GM21423 (cell line): ENCODE measurements at regions not wholly inside any gene's neighbourhood (a gene's known extent, or its start where the extent isn't known, plus 50 kb on each side); places are given as distances from the start of the nearest gene placed in this dataset.
"Not testable (repeated sequence)": the region's sequence is repeated elsewhere in the genome, so short reads cannot be mapped to it uniquely, and the experiment has no call there.

Experiments used
- ATAC-seq: cut with Tn5 transposase; IDR thresholded peaks from one replicate; pipeline ENCODE4 v1.9.1; 2021; ENCODE audit warnings: mild to moderate bottlenecking, moderate library complexity; ENCODE audit not compliant: unreplicated experiment

- ATAC-seq, result no peak
Observed at GRCh38 chr2:210860276-210860675, 303.9 kb downstream of the CPS1 start.

- ATAC-seq, result no peak
Observed at GRCh38 chr2:210861038-210861665, 304.8 kb downstream of the CPS1 start.

GRCh38 chr2:210862283-210863065, 306.1 kb downstream of the CPS1 start:
- ATAC-seq, result no peak

- ATAC-seq, result no peak
Observed at GRCh38 chr2:210863283-210863682, 306.9 kb downstream of the CPS1 start.

- ATAC-seq, result not testable (repeated sequence)
Observed at GRCh38 chr2:210871566-210871965, 315.2 kb downstream of the CPS1 start.

- no peak for ATAC-seq
Observed at GRCh38 chr2:210873631-210874030, 317.2 kb downstream of the CPS1 start.

- ATAC-seq, result no peak
Observed at GRCh38 chr2:210884227-210884626, 327.8 kb downstream of the CPS1 start.

- ATAC-seq, result no peak
Observed at GRCh38 chr2:210888035-210888434, 331.6 kb downstream of the CPS1 start.

- no peak for ATAC-seq
Observed at GRCh38 chr2:210895132-210895531, 338.7 kb downstream of the CPS1 start.

- ATAC-seq, result no peak
Observed at GRCh38 chr2:210899131-210899530, 342.7 kb downstream of the CPS1 start.

GRCh38 chr2:210901326-210901725, 344.9 kb downstream of the CPS1 start:
- ATAC-seq, result no peak

- ATAC-seq, result no peak
Observed at GRCh38 chr2:210912779-210913178, 356.4 kb downstream of the CPS1 start.

GRCh38 chr2:210913461-210913860, 357.1 kb downstream of the CPS1 start:
- no peak for ATAC-seq

- ATAC-seq, result no peak
Observed at GRCh38 chr2:210915912-210916311, 359.5 kb downstream of the CPS1 start.

GRCh38 chr2:210917465-210917864, 361.1 kb downstream of the CPS1 start:
- no peak for ATAC-seq

- no peak for ATAC-seq
Observed at GRCh38 chr2:210919128-210919527, 362.7 kb downstream of the CPS1 start.

- ATAC-seq, result no peak
Observed at GRCh38 chr2:210922419-210922818, 366.0 kb downstream of the CPS1 start.

- no peak for ATAC-seq
Observed at GRCh38 chr2:210928714-210929113, 372.3 kb downstream of the CPS1 start.

- no peak for ATAC-seq
Observed at GRCh38 chr2:210938228-210938627, 381.8 kb downstream of the CPS1 start.

GRCh38 chr2:210946395-210946794, 390.0 kb downstream of the CPS1 start:
- no peak for ATAC-seq

GRCh38 chr2:210950434-210951060, 394.1 kb downstream of the CPS1 start:
- not testable (repeated sequence) for ATAC-seq

GRCh38 chr2:210954386-210954907, 398.0 kb downstream of the CPS1 start:
- no peak for ATAC-seq
